ENCODE measurements at regions not wholly inside any gene's neighbourhood (a gene's known extent, or its start where the extent isn't known, plus 50 kb on each side); places are given as distances from the start of the nearest gene placed in this dataset.

DNA sequence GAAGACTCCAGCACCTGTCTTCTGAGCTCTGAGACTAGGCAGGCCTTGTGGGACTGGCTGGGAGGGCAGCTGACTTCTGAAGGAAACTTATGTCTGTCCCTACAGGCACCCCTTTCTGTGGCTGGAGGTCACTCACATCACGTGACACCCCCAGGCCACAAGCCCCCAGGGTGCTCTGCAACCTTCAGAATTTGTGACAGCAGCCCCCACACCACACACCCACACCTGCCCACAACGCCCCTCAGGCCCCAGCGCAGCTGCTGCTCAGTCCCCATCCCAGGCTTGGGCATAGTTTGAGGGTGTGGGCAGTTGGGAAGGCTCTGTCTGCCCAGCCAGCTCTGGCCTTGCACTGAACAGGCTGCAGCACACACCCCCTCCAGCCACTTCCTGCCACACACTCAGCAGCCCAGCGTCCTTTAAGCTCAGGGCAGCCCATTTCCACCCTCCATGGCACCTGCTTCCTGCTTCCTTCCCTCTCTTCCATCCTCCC is 80.0 kb upstream of the UNC5B start:
- no peak for DNase-seq
- intact Hi-C loops (cut with DNase I) = no loop called here

DNA sequence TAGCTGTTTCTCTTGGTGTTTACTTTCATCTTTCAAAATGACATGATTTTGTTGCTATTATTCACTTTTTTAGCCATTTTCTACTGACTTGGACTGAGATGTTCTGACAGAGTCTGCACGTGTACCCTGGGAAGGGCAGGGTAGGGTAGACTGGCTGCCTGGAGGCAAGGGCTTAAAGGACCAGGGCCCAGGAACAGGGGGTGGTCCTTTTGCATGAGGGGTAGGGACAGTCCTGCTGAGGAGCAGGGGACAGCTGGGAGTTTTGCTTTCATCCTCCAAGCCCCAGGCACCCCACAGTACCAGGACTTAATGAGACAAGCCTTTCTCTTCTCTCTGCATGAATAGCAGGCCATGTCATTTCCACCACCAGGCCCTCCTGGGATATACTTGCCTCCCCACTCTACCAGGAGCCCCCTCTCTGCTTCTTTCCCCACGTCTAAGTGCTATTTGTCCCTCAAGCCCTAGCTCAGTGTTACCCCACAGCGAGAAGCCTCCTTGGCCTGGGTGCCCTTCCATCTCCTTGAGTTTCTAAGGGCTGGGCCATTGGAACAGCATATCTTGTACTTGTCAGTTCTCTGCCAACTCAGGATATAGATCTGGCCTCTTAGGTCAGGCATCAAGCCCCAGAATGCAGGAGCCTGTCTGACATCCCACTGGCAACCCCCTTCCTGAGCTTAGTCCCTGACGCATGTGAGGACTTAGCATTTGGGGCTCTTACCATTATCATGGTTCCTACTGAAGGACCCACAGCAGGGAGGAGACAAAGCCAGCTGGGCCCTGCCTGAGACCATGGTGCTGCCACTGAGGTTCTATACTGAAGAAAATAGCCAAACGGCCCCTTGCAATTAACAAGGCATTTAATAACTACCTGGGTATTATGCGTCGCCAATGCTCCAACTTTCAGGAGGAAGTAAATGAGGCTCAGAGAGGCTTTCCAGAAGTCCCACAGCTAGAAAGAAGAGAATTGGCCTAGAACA is 78.4 kb upstream of the UNC5B start:
- intact Hi-C loops (cut with DNase I) = no loop called here
- no peak for DNase-seq

DNA sequence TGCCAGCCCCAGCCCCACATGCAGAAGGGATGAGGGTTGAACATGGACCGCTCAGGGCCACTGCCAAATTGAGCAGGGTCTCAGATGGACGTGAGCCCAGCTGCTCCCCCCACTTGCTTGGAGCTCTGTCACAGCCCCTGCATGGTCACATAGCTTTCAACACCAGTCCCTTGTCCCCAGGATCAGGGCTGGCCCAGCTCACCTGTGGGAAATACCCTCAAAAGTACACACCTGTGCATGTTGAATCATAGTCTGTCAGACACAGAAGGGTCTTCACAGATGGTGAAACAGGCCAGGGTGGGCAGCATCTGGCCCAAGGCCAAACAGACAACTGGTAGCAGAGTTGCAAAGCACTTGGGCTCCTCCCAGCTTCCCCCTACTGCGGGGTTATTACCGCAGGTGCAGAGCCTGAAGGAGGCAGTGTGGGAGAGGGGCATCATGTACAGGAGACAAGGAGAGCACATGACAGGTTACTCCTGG is 77.6 kb upstream of the UNC5B start:
- no peak for DNase-seq
- intact Hi-C loops (cut with DNase I) = no loop called here

DNA sequence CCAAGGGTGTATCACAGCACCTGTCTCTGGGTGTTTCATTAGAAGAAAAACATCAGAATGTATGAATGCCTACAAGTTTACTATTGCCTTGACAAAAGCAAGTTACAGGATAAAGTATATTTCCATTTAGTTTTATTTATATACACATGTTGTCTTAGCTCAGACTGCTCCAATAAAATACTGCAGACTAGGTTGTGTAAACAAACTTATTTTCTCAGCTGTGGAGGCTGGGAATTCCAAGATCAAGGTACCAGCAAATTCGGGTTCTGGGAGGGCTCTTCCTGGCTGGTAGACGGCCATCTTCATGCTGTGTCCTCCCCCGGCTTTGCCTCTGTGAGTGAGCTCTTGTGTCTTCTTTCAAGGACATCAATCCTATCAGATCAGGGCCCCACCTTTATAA is 77.1 kb upstream of the UNC5B start:
- intact Hi-C loops (cut with DNase I) = no loop called here
- DNase-seq = no peak

DNA sequence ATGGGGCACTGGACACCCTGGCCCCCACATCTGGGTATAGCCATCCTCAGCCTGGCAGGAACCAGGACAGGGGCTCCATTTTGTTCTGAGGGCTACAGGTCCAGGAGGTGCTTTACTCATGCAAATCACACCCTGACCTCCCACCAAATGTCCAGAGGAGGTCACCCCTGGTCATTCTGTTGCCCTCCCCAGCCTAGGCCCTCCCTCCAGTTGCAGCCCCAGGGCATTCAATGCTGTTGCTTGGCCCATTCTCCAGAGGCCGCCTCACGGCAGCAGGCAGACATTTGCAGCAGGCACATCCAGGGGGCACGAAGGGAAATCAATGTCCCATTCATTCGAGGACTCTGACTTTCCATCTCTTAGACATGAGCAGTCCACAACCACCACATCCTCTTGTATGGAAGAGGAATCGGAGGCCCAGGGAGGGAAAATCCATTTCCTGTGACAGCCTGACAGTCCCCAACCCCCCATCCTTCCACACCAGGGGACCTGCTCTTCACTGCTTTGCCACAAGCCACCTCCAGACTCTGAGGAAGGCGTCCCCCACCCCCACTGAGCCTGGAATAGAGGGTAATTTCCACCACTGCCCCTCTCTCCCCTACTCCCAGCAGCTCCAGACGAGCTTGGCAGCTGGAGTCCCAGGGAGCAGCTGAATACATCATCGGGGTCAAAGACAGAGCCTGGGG is 76.2 kb upstream of the UNC5B start:
- intact Hi-C loops (cut with DNase I) = no loop called here
- DNase-seq = no peak

DNA sequence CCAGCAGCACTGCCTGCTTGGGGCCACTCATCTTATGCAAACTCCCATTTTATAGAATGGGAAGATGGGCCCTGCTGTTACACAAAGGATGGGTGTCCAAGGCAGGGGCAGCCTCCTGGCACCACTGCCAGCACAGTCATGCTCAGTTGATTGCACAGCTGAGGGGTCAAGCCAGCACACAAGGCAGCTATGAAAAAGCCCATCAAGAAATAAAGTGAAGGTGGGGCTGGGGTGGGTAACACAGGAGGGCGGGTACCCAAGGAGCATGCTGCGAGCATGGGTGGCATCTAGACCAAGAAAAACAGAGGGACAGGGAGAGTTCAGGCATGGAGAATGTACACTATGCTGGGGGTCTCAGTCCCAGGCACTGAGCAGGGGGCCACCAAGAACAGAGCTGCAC is 74.7 kb upstream of the UNC5B start:
- intact Hi-C loops (cut with DNase I) = no loop called here
- no peak for DNase-seq

DNA sequence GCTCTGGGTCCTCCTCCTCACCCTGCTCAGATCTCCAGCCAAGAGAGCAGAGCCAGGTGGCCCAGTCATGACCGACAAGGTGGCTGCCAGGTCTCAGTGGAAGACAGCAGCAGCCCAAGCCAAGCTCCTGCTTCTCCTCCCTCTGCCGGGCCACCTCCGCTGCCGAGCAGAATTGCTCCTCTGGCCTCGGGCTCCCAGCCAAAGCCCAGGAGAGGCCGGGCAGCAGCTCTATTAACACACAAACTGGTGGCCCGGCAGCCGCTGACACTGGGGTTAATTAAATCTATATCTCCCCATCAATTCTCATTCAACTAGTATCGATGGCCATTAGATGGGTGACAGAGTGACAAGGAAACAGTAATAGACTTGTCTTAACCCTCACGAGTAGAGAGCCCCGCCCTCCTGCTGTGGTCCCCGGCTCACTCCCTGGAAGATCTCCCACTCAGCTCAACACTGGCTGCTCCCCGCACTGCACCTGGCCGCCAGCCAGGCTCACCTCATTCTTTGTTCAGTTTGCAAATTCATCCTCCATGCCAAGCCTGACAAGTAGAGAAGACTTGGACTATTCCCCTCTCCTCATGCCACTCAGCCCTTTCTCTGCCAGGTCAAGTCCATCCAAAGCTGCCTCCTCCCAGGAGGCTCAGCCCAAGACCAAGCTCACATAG is 74.1 kb upstream of the UNC5B start:
- intact Hi-C loops (cut with DNase I) = no loop called here
- no peak for DNase-seq

DNA sequence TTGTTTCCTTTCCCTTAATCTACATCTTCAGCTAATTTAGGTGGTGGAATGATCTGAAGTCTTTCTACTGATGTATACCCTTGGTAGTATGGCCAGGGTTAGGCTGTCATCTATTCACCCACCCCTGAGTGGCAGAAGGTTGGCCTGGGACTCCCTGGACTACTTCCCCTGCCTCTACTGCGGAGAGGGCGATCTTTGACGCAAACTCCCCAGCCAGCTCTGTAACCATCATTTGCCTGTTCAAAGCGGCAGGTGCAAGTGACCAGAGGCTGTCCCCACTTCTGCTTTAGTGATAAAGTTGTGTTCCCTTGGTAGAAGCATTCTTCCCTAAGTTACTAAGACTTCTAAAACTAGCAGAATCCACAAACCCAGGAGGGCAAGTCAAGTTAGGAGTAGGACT is 70.8 kb upstream of the UNC5B start:
- no peak for DNase-seq
- intact Hi-C loops (cut with DNase I) = no loop called here

DNA sequence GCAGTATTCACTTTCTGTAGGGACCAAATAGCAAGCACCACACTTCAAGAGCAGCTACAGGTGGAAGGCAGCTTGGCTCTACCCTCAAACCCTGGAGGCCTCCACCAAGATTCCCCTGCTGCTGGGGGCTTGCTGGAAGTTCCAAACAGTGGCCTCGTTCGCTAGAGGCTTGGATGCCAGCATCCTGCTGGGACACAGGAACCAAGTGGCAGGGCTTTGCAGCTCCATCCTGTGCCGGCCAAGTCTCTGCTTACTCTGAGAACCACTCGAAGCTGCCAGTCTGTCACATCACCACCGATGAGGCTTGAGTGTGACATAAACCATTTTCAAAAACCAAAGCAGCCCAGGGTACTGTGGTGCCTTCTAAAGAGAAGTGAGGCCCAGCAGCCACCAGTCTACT is 69.2 kb upstream of the UNC5B start:
- intact Hi-C loops (cut with DNase I) = no loop called here
- no peak for DNase-seq

DNA sequence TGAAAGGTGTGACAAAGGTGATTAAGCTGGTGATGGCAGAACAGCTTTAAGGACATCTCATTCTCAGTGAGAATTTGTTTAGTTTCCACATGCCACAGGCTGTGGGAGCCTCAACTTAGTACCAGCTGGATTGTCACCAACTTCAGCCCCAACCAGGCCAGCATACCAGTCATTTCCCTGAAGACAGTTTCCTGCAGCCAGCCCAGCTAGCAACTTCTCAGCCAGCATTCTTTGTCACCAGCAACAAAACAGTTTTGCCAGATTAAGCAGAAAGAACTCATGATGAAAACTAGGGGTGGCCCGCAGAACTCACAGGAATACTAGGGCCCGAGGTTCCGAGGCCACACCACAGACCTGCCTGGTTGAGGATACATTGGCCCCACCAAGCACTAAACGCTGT is 68.8 kb upstream of the UNC5B start:
- DNase-seq = no peak
- intact Hi-C loops (cut with DNase I) = no loop called here

DNA sequence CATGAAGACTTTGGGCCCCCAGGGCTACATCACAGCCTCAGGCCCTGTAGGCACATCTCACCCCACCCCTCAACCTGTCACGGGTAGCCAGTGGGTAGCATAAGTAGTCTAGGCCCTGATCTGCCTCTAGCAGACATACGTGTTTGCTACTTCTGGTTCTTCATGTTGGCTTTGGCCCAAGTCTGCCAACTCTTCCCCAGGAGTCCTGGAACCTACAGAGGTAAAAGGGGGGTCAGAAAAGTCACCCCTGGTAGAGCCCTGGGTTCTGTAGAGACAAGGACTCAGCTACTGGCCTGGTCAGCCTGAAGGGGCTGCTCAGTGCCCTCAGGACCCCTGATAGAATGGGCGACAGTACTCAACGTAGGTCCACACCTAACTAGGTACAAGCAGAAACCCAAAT is 67.5 kb upstream of the UNC5B start:
- intact Hi-C loops (cut with DNase I) = no loop called here
- no peak for DNase-seq

DNA sequence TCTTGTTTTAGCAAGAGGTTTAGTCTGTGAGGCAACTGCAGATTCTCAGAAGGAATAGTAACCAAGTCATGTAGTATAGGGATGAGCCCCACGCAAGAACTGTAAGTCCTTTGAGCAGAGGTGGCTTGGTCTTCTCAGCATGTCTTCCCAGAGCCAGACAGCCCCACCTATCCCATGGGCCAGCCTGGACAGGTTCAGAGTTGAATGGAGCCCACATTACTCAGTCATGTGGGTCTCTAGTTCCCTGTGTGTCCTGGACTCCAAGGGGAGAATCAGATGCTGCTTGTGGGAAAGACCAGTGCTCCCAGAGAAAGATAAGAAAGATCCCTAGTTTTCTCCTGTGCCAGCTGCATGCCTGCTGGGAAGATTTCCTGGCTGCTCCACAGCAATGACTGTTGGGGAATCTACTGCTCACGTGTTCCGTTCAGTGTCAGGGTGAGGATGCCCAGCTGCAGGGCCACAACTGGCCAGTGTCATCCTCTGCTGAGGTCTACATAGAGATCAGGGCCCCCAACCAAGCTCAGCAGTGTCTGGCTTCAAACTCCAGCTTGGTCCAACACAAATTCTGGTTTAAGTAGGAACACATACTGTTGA is 66.9 kb upstream of the UNC5B start:
- DNase-seq = no peak
- intact Hi-C loops (cut with DNase I) = no loop called here

DNA sequence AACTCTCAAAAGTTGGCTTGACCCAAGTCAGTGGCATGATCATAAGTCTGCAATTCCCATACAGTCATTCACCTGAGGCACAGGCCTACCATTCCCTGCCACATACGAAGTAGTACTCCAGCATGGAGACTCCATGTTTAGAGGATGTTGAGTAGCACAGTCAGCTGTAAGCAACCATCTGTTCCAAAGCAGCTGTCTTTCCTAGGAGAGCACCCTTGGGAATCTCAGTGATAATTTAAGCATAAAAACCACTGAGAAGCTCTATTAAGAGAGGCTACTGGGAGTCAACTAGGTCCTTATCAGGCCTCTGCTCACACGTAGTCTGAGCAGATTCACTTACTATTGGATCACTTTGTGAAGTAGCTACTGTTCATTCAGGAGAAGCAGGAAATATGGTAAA is 61.6 kb upstream of the UNC5B start:
- no peak for DNase-seq
- intact Hi-C loops (cut with DNase I) = no loop called here

DNA sequence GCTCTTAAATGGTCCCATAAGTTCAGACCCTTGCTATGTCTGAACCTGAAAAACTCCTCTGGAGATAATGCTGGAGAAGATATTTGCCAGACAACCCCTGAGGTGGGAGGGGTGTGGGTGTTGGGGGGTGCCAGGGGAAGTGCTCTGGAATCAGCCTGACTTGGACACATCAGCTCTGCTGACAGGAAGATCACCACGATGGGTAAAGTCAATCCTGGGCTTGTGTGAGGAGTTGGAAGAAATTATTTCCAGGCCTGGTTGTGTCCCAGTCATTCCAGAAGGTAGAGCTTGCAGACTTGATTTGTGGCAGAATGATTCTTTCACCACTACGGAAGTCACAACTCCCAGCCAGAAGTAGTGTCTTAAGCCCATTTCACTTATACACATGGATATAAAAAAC is 60.3 kb upstream of the UNC5B start:
- intact Hi-C loops (cut with DNase I) = no loop called here
- no peak for DNase-seq

DNA sequence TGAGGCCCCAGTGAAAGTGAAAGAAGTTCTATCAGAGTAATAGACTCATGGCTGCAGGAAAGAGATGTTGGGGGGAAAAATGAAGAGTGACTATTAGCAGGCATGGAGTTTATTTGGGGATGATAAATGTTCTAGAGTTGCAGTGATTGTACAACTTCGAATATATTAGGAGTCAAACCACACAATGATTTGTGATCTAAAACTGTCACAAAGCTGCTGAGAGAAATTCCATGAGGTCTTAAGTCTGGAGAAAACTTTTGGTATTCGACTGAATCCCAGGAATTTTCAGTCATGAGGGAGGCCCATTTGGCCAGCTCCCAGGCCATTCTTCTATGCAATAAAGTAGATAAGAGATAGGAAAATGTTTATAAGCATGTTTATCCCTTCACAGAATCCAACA is 55.9 kb upstream of the UNC5B start:
- no peak for DNase-seq
- intact Hi-C loops (cut with DNase I) = no loop called here

DNA sequence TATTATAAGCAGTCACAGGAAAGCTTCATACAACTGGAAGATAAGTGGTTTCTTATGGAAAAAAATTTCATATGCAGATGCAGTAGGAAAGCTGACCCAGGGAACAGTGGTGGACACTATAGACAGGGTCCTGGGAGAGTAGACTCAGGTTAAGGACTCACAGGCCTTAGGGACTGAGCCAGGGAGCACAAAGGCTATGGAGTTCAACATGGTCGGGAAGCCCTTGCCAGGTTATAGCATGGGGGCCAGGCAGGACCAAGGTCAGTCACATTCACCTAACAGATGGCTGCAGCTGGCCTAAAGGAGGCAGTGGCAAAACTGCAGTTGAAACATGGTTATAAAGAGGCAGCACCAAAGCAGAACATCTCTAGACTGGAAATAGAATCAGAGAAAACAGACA is 54.9 kb upstream of the UNC5B start:
- no peak for DNase-seq
- intact Hi-C loops (cut with DNase I) = no loop called here

DNA sequence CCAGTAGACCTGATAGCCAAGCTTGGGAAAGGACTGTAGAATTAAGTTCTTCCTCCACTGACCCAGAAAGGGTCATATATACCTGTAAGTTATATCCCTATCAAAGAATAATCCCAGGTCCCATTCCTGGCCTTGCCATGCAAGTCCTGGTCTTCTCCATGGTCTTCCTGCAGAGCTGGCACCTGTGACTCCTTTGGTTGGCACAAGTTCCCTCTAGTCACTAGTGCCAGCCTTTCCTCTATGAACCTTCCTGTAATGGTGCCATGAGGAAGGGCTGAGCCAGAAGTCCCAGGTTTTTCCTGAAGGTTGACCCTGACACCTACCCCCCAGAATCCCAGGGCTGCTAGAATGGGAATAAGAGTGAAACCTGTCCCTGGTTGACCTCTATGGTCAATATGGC is 54.1 kb upstream of the UNC5B start:
- DNase-seq = no peak
- intact Hi-C loops (cut with DNase I) = no loop called here

DNA sequence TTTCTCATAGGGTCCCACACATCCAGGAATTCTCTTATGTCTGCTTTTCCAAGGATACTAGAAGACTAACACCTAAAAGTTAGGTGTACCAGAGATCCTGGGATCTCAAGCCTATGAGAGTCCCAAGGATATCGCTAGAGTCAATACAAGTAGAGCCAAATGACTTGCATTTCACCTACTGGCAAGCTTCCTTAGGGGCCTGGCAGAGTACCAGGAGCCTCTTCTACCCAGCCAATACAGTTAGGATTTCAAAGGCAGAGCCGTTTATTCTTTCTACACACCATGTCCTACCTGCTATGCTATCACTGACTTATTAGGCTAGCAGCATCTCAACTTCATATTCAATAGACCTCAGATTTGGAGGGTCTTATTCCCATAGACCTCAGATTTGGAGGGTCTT is 53.5 kb upstream of the UNC5B start:
- no peak for DNase-seq
- intact Hi-C loops (cut with DNase I) = no loop called here

DNA sequence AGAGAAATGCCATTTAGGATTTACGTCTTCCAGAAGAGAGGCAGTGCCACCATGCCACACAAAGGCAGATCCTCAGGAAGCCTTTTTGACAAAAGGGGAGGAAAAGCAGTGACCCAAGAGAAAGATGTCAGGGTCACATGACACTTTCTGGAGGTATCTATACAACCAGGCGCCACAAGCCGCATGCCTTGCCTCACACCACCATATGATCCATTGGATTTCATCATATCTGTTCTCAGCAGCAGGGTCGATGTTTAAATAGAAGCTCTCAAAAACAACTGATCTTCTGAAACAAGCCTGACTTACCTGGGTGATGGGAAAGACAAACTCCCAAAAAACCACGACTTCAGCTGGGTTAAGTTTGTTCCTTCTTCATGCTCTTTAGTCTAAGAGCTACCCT is 52.5 kb upstream of the UNC5B start:
- intact Hi-C loops (cut with DNase I) = no loop called here
- no peak for DNase-seq

DNA sequence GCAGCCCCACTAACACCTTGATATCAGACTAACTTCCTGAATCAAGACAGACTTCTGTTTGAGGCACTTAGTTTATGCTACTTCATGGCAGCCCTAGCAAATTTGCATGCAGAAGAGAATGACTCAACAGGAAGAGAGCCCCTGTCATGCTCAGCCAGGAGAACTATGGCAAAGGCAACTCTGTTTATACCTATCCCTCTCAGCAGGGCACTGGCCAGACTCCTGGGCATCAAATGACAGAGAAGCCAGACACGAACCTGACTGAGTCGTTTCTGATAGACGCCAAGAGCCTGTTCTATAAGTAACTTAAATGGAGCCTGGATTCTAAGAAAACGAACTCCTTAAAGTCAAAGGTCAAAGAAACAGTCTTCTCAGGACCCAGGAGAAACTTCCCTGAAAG is 50.9 kb upstream of the UNC5B start:
- DNase-seq = no peak
- intact Hi-C loops (cut with DNase I) = no loop called here
